MM.1S (cell line): ENCODE measurements at regions not wholly inside any gene's neighbourhood (a gene's known extent, or its start where the extent isn't known, plus 50 kb on each side); places are given as distances from the start of the nearest gene placed in this dataset.

Experiments
- DNase-seq: peaks from one replicate; pipeline ENCODE4 v3.0.0-alpha.2; 2015
- H2AFZ ChIP-seq: fragments of 300-600 bp; sonication (generic); 2 replicates; pipeline ENCODE4 v1.6.0; 2016; ENCODE audit warnings: antibody characterized with exemption, low read length
- H3F3A ChIP-seq: fragments of 300-600 bp; sonication (generic); 2 replicates; pipeline ENCODE4 v1.6.1; 2016; ENCODE audit warnings: mild to moderate bottlenecking, antibody characterized with exemption, low read length, moderate library complexity, mixed read lengths; ENCODE audit not compliant: insufficient read depth
- H3K27ac ChIP-seq: fragments of 300-600 bp; sonication (generic); 2 replicates; pipeline ENCODE4 v1.5.1; 2016; ENCODE audit warnings: mild to moderate bottlenecking, low read length
- H3K27me3 ChIP-seq: fragments of 300-600 bp; sonication (generic); replicated peaks from 2 replicates; pipeline ENCODE4 v1.6.0; 2016; ENCODE audit warnings: low read length; ENCODE audit not compliant: insufficient read depth
- H3K36me3 ChIP-seq: fragments of 300-600 bp; sonication (generic); replicated peaks from 2 replicates; pipeline ENCODE4 v1.6.1; 2016; ENCODE audit warnings: mild to moderate bottlenecking, low read length, mixed read lengths; ENCODE audit not compliant: insufficient read depth
- H3K4me1 ChIP-seq: fragments of 300-600 bp; sonication (generic); 2 replicates; pipeline ENCODE4 v1.6.1; 2016; ENCODE audit warnings: low read length, mixed read lengths
- H3K4me2 ChIP-seq: fragments of 300-600 bp; sonication (generic); 2 replicates; pipeline ENCODE4 v1.6.0; 2016; ENCODE audit warnings: low read depth, low read length
- H3K4me3 ChIP-seq: fragments of 300-600 bp; sonication (generic); 2 replicates; pipeline ENCODE4 v1.5.1; 2016; ENCODE audit warnings: low read length, mixed read lengths
- H3K79me2 ChIP-seq: fragments of 300-600 bp; sonication (generic); 2 replicates; pipeline ENCODE4 v1.6.1; 2016; ENCODE audit warnings: mixed run types, low read length, mixed read lengths
- H3K9ac ChIP-seq: fragments of 300-600 bp; sonication (generic); 2 replicates; pipeline ENCODE4 v1.6.1; 2016; ENCODE audit warnings: low read length, mixed read lengths
- H3K9me2 ChIP-seq: fragments of 300-600 bp; sonication (generic); replicated peaks from 2 replicates; pipeline ENCODE4 v1.6.1; 2016; ENCODE audit warnings: mild to moderate bottlenecking, low read length, mixed read lengths; ENCODE audit not compliant: insufficient read depth
- H3K9me3 ChIP-seq: fragments of 300-600 bp; sonication (generic); replicated peaks from 2 replicates; pipeline ENCODE4 v1.6.1; 2016; ENCODE audit warnings: mild to moderate bottlenecking, low read length, mixed read lengths; ENCODE audit not compliant: insufficient read depth
- H4K20me1 ChIP-seq: fragments of 300-600 bp; sonication (generic); 2 replicates; pipeline ENCODE4 v1.6.1; 2016; ENCODE audit warnings: mild to moderate bottlenecking, low read length, moderate library complexity, mixed read lengths; ENCODE audit not compliant: insufficient read depth
- CTCF ChIP-seq: fragments of 300-600 bp; sonication (generic); IDR thresholded peaks from 2 replicates; pipeline ENCODE4 v1.5.1; 2016; ENCODE audit warnings: antibody characterized with exemption, low read length, mixed read lengths
- EZH2 ChIP-seq: fragments of 300-600 bp; sonication (generic); optimal IDR thresholded peaks from 2 replicates; pipeline ENCODE3; 2017; ENCODE audit warnings: low read depth, mild to moderate bottlenecking, antibody characterized with exemption, low read length, mixed read lengths
- EZH2phosphoT487 ChIP-seq: fragments of 300-600 bp; sonication (generic); IDR thresholded peaks from 2 replicates; pipeline ENCODE4 v1.6.1; 2018; ENCODE audit warnings: antibody characterized with exemption, low read length

GRCh38 chr2:10237392-10238321 is 65.0 kb upstream of the HPCAL1 start:
- Histone ChIP-seq H3K4me1 (no peaks in the 10 kb centered on the region), H3K4me3 (no peak overlapping the region), H3K79me2 (no peaks in the 10 kb centered on the region), H3K9me2 (no peaks in the 10 kb centered on the region), H3K36me3 (no peaks in the 10 kb centered on the region), H3K4me2 (no peak overlapping the region), H4K20me1 (no peaks in the 10 kb centered on the region), H3K9me3 (no peaks in the 10 kb centered on the region), H2AFZ (no peak overlapping the region), H3K9ac (no peak overlapping the region), H3K27me3 (peaks cover 44% of the 10 kb centered on the region), H3K27ac (no peak overlapping the region), H3F3A (no peaks in the 10 kb centered on the region)
- no peak for DNase-seq
- no peak for TF ChIP-seq EZH2
- TF ChIP-seq CTCF = no peak
- TF ChIP-seq EZH2phosphoT487 = no peak

- no peaks in the 10 kb centered on the region for H3K9me3 ChIP-seq
- no peak overlapping the region for H3K4me3 ChIP-seq
- no peaks in the 10 kb centered on the region for H3K36me3 ChIP-seq
- no peak overlapping the region for H3K27ac ChIP-seq
- no peak overlapping the region for H3K9ac ChIP-seq
- no peak overlapping the region for H2AFZ ChIP-seq
- no peaks in the 10 kb centered on the region for H3F3A ChIP-seq
- H4K20me1 ChIP-seq = no peaks in the 10 kb centered on the region
- no peak overlapping the region for H3K4me2 ChIP-seq
- TF ChIP-seq EZH2 = no peak
- TF ChIP-seq CTCF = no peak
- no peak for TF ChIP-seq EZH2phosphoT487
- H3K9me2 ChIP-seq = no peaks in the 10 kb centered on the region
- no peaks in the 10 kb centered on the region for H3K79me2 ChIP-seq
- no peak for DNase-seq
- H3K27me3 ChIP-seq = peaks cover 44% of the 10 kb centered on the region
- no peaks in the 10 kb centered on the region for H3K4me1 ChIP-seq
Measured at GRCh38 chr2:10238396-10238795, 64.3 kb upstream of the HPCAL1 start.

GRCh38 chr2:10238991-10239485 is 63.7 kb upstream of the HPCAL1 start:
- TF ChIP-seq EZH2 (no peak), CTCF (no peak), EZH2phosphoT487 (no peak)
- Histone ChIP-seq H3K36me3 (no peaks in the 10 kb centered on the region), H4K20me1 (no peaks in the 10 kb centered on the region)

More at GRCh38 chr2:10238991-10239485, 63.7 kb upstream of the HPCAL1 start:
- no peak for DNase-seq
- Histone ChIP-seq H3K4me1 (no peaks in the 10 kb centered on the region), H3K4me3 (no peak overlapping the region), H3K9me3 (no peaks in the 10 kb centered on the region), H3F3A (no peaks in the 10 kb centered on the region), H3K27me3 (peaks cover 44% of the 10 kb centered on the region), H3K9me2 (no peaks in the 10 kb centered on the region), H3K79me2 (no peaks in the 10 kb centered on the region), H3K9ac (no peak overlapping the region), H2AFZ (no peak overlapping the region), H3K27ac (no peak overlapping the region), H3K4me2 (no peak overlapping the region)
